ENCODE measurements at regions not wholly inside any gene's neighbourhood (a gene's known extent, or its start where the extent isn't known, plus 50 kb on each side); places are given as distances from the start of the nearest gene placed in this dataset.

GRCh38 chr7:52647046-52647445 lies 388.4 kb upstream of the POM121L12 start:
- TF ChIP-seq REST (IDR thresholded peaks at IDR 0.05; ENCODE audit: low read depth) (no peak), CREB1 (IDR thresholded peaks at IDR 0.05; ENCODE audit: low read depth) (no peak), CEBPB (IDR thresholded peaks at IDR 0.05) (no peak), EGR1 (IDR thresholded peaks at IDR 0.05) (no peak), EP300 (IDR thresholded peaks at IDR 0.05; ENCODE audit: borderline replicate concordance) (no peak), TCF12 (IDR thresholded peaks at IDR 0.05; ENCODE audit: low read depth) (no peak), TEAD4 (IDR thresholded peaks at IDR 0.05) (no peak), FOXM1 (IDR thresholded peaks at IDR 0.05; ENCODE audit: borderline replicate concordance, low read depth) (no peak)

Measured in Ishikawa (cell line).